ENCODE measurements at regions not wholly inside any gene's neighbourhood (a gene's known extent, or its start where the extent isn't known, plus 50 kb on each side); places are given as distances from the start of the nearest gene placed in this dataset.

DNA sequence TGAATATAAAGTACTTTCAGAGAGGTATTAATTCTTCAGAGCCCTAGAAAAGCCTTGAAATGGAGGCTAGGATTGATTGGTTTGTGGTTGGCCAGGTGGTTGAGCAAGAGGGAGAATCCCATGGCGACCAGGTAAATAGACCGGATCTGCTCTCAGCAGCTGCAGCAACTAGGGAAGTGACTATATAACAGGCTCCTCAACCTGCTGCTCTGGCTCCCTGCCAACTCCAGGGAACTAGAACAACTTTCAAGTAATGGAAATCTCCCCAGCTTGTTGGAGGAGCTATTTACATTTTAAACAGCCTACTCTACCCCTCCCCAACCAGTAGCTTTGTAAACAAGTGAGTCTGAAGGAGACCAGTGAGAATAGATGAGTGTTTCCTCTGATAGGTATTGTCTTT is 121.8 kb upstream of the CADM2 start:
- H3K36me3 ChIP-seq (ENCODE audit: control insufficient read depth in 4 of 4, insufficient read depth in 3 of 4, low read depth in 1 of 4, low read length in 3 of 4) = no peaks in the 10 kb centered on the region
- TF ChIP-seq EGR1 (IDR thresholded peaks at IDR 0.05; ENCODE audit: low read depth in 2 of 2) (no peak), SP1 (IDR thresholded peaks at IDR 0.05) (no peak), HNF4A (conservative IDR thresholded peaks at IDR 0.05) (no peak), TAF1 (conservative IDR thresholded peaks at IDR 0.05) (no peak), FOXA1 (IDR thresholded peaks at IDR 0.05) (no peak), RAD21 (IDR thresholded peaks at IDR 0.05) (no peak), YY1 (IDR thresholded peaks at IDR 0.05) (no peak), NR2F2 (IDR thresholded peaks at IDR 0.05) (no peak), FOXA2 (IDR thresholded peaks at IDR 0.05) (no peak), GABPA (IDR thresholded peaks at IDR 0.05 in 1 of 2, conservative IDR thresholded peaks at IDR 0.05 in 1 of 2) (no peak)
- TF ChIP-seq, protein P1, sequence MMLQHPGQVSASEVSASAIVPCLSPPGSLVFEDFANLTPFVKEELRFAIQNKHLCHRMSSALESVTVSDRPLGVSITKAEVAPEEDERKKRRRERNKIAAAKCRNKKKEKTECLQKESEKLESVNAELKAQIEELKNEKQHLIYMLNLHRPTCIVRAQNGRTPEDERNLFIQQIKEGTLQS (IDR thresholded peaks at IDR 0.05) = no peak
- H3K4me3 ChIP-seq (ENCODE audit: low read depth in 1 of 3, low read length in 3 of 3) = no peak overlapping the region
- WGBS = 11% methylated on average over 2 of the region's 2 CpGs
- no peak for DNase-seq (ENCODE audit: low spot score)
- no peaks in the 10 kb centered on the region for H3K4me1 ChIP-seq (ENCODE audit: control insufficient read depth in 4 of 4, insufficient read depth in 4 of 4, low read length in 3 of 4)
- H3K27ac ChIP-seq (ENCODE audit: low read depth in 1 of 2, low read length in 2 of 2) = no peak overlapping the region
- no peak overlapping the region for H3K9ac ChIP-seq (ENCODE audit: low read depth in 1 of 2, low read length in 2 of 2)
- H3K9me3 ChIP-seq (ENCODE audit: control insufficient read depth in 4 of 4, low read length in 3 of 4) = peaks cover 0 to 3% (median 0%) of the 10 kb centered on the region in 4 donors
- H3K27me3 ChIP-seq (ENCODE audit: control insufficient read depth in 4 of 4, insufficient read depth in 4 of 4, low read length in 3 of 4) = no peaks in the 10 kb centered on the region

DNA sequence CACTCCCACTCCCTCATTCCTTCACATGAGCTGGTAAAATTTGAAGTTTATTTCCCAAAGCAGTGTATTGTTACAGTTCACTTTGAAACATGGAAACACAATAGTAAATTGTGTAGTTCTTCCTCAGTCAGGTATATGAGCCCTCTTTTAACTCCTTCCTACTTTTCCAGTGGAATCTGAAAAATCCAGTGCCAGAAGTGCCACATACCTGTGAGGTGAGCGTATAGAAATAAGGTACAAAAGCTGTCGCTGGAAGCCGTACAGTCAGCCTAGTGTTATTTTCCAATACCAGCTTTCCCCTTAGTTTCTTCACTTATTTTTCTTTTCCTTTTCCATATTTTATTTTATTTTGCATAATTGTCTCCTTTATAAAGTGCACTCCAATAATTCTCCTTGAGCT is 81.7 kb upstream of the CADM2 start:
- no peaks in the 10 kb centered on the region for H3K4me1 ChIP-seq (ENCODE audit: control insufficient read depth in 4 of 4, insufficient read depth in 4 of 4, low read length in 3 of 4)
- H3K27ac ChIP-seq (ENCODE audit: low read depth in 1 of 2, low read length in 2 of 2) = no peak overlapping the region
- H3K27me3 ChIP-seq (ENCODE audit: control insufficient read depth in 4 of 4, insufficient read depth in 4 of 4, low read length in 3 of 4) = no peaks in the 10 kb centered on the region
- no peak for DNase-seq (ENCODE audit: low spot score)
- no peak for TF ChIP-seq SP1 (IDR thresholded peaks at IDR 0.05)
- no peak for TF ChIP-seq YY1 (IDR thresholded peaks at IDR 0.05)
- TF ChIP-seq FOXA1 (IDR thresholded peaks at IDR 0.05) = no peak
- no peak for TF ChIP-seq JUND (IDR thresholded peaks at IDR 0.05)
- TF ChIP-seq HNF4A (conservative IDR thresholded peaks at IDR 0.05) = no peak
- TF ChIP-seq RXRA (IDR thresholded peaks at IDR 0.05) = no peak
- TF ChIP-seq NR2F2 (IDR thresholded peaks at IDR 0.05) = no peak
- TF ChIP-seq, protein P2, sequence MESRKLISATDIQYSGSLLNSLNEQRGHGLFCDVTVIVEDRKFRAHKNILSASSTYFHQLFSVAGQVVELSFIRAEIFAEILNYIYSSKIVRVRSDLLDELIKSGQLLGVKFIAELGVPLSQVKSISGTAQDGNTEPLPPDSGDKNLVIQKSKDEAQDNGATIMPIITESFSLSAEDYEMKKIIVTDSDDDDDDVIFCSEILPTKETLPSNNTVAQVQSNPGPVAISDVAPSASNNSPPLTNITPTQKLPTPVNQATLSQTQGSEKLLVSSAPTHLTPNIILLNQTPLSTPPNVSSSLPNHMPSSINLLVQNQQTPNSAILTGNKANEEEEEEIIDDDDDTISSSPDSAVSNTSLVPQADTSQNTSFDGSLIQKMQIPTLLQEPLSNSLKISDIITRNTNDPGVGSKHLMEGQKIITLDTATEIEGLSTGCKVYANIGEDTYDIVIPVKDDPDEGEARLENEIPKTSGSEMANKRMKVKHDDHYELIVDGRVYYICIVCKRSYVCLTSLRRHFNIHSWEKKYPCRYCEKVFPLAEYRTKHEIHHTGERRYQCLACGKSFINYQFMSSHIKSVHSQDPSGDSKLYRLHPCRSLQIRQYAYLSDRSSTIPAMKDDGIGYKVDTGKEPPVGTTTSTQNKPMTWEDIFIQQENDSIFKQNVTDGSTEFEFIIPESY (IDR thresholded peaks at IDR 0.05) = no peak
- no peak for TF ChIP-seq FOXA2 (IDR thresholded peaks at IDR 0.05)
- TF ChIP-seq, protein P1 (IDR thresholded peaks at IDR 0.05) = no peak
- no peak for TF ChIP-seq GABPA (IDR thresholded peaks at IDR 0.05 in 1 of 2, conservative IDR thresholded peaks at IDR 0.05 in 1 of 2)
- no peaks in the 10 kb centered on the region for H3K36me3 ChIP-seq (ENCODE audit: control insufficient read depth in 4 of 4, insufficient read depth in 3 of 4, low read depth in 1 of 4, low read length in 3 of 4)
- H3K4me3 ChIP-seq (ENCODE audit: low read depth in 1 of 3, low read length in 3 of 3) = no peak overlapping the region
- WGBS = 92% methylated on average over 3 of the region's 3 CpGs
- H3K9ac ChIP-seq (ENCODE audit: low read depth in 1 of 2, low read length in 2 of 2) = no peak overlapping the region
- H3K9me3 ChIP-seq (ENCODE audit: control insufficient read depth in 4 of 4, low read length in 3 of 4) = no peaks in the 10 kb centered on the region

DNA sequence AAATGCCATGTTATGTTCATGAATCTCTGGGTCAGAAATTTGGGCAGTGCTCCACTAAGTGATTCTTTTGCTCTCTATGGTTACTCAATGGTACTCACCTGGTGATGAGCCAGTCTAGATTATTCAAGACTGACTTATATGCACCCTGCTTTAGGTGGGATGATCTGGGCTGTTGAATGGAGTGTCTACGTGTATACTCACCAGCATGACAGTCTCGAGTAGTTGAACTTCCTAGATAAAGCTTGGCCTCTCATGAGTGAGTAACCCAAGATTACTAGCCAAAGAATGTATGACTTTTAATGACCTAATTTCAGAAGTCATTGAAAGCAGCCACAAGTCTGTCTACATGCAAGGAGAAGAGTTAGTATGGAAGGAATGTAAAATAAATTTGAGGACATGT is 77.5 kb upstream of the CADM2 start:
- no peak overlapping the region for H3K27ac ChIP-seq (ENCODE audit: low read depth in 1 of 2, low read length in 2 of 2)
- TF ChIP-seq RXRA (IDR thresholded peaks at IDR 0.05) (no peak), HNF4A (conservative IDR thresholded peaks at IDR 0.05) (no peak), TAF1 (conservative IDR thresholded peaks at IDR 0.05) (no peak), SP1 (IDR thresholded peaks at IDR 0.05) (no peak), HNF4G (IDR thresholded peaks at IDR 0.05) (no peak)
- H3K27me3 ChIP-seq (ENCODE audit: control insufficient read depth in 4 of 4, insufficient read depth in 4 of 4, low read length in 3 of 4) = no peaks in the 10 kb centered on the region
- H3K9ac ChIP-seq (ENCODE audit: low read depth in 1 of 2, low read length in 2 of 2) = no peak overlapping the region
- no peak for DNase-seq (ENCODE audit: low spot score)
- H3K4me3 ChIP-seq (ENCODE audit: low read depth in 1 of 3, low read length in 3 of 3) = no peak overlapping the region
- 73% methylated on average over 2 of the region's 2 CpGs for WGBS
- H3K4me1 ChIP-seq (ENCODE audit: control insufficient read depth in 4 of 4, insufficient read depth in 4 of 4, low read length in 3 of 4) = no peaks in the 10 kb centered on the region
- H3K9me3 ChIP-seq (ENCODE audit: control insufficient read depth in 4 of 4, low read length in 3 of 4) = no peaks in the 10 kb centered on the region
- no peaks in the 10 kb centered on the region for H3K36me3 ChIP-seq (ENCODE audit: control insufficient read depth in 4 of 4, insufficient read depth in 3 of 4, low read depth in 1 of 4, low read length in 3 of 4)

Data from liver (tissue), 7 donors.